ENCODE measurements at regions not wholly inside any gene's neighbourhood (a gene's known extent, or its start where the extent isn't known, plus 50 kb on each side); places are given as distances from the start of the nearest gene placed in this dataset.

DNA sequence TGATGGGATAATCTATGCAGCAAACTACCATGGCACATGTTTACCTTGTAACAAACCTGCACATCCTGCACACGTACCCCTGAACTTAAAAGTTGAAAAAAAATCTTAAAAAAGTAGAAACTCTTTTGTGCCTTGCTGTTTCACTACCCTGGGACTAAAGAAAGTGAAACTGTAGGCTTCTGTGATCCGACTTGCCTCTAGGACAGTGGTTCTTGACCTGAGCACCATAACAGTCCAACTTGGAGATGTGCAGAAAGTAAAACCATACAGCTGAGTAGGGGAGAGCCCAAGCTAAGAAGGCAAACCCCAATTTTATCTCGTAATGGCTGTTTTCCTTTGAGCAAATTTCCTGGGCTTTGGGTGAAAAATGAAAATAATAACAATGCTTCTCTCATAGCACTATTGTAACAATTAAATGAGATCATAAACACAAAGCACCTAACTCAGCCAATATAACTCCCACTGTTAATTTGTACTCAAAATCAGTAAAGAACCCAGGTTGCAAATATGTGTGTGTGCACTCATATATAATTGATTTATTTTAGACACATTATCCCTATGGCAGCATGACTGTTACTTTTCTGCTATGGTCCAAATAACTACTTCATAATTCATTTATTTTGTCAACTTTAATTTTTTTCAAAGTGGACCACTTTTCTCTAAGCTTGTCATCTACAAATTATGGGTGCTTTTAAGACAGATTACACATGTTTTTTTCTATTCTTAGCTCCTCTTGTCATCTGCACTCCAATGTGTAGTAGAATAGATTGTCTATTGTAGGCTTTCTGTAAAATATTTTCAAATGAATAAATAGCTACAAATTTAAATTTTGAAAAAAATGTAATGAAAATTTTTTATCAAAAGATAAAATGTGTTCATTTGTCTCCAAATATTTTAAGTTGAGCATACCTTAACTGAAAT lies 334.9 kb downstream of the BTG1 start:
- H3K4me2 ChIP-seq, result no peak overlapping the region
- ChIA-PET CTCF (interaction anchor here (0.6 to 1.7 kb wide), 5 partner anchors 38 to 335 kb away, joined by 3 to 4 read pairs (median 3); partner anchors contain the start of gene BTG1), POLR2A (ENCODE audit: unreplicated experiment) (interaction anchor here (0.6 to 0.7 kb wide), 3 partner anchors 10 to 830 kb away, joined by 4 to 7 read pairs (median 5); no protein-coding TSS in a partner anchor)
- no peaks in the 10 kb centered on the region for H3K27me3 ChIP-seq (ENCODE audit: insufficient read depth, low read depth)
- no TSS peak for BruUV-seq (replicated peaks)
- H3K36me3 ChIP-seq (ENCODE audit: low read depth), result no peaks in the 10 kb centered on the region
- H2AFZ ChIP-seq, result no peak overlapping the region
- TF ChIP-seq, protein P1, sequence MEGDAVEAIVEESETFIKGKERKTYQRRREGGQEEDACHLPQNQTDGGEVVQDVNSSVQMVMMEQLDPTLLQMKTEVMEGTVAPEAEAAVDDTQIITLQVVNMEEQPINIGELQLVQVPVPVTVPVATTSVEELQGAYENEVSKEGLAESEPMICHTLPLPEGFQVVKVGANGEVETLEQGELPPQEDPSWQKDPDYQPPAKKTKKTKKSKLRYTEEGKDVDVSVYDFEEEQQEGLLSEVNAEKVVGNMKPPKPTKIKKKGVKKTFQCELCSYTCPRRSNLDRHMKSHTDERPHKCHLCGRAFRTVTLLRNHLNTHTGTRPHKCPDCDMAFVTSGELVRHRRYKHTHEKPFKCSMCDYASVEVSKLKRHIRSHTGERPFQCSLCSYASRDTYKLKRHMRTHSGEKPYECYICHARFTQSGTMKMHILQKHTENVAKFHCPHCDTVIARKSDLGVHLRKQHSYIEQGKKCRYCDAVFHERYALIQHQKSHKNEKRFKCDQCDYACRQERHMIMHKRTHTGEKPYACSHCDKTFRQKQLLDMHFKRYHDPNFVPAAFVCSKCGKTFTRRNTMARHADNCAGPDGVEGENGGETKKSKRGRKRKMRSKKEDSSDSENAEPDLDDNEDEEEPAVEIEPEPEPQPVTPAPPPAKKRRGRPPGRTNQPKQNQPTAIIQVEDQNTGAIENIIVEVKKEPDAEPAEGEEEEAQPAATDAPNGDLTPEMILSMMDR (conservative IDR thresholded peaks at IDR 0.05), result no peak
- TF ChIP-seq EZH2 (IDR thresholded peaks at IDR 0.05; ENCODE audit: low read depth), result no peak
- no peaks in the 10 kb centered on the region for H3K9me2 ChIP-seq (ENCODE audit: insufficient read depth)
- H4K20me1 ChIP-seq (ENCODE audit: insufficient read depth), result no peaks in the 10 kb centered on the region
- no peaks in the 10 kb centered on the region for H3K79me2 ChIP-seq (ENCODE audit: low read depth)
- intact Hi-C loops (cut with micrococcal nuclease; ENCODE audit: unreplicated experiment), result loop anchor here (5.0 kb wide), 1 partner anchor 762 kb away; no protein-coding TSS in a partner anchor
- H3K27ac ChIP-seq, result no peak overlapping the region
- no peak overlapping the region for H3K4me3 ChIP-seq
- H3K9me3 ChIP-seq (ENCODE audit: insufficient read depth, low read depth), result 0 out of 2 replicates have a peak, but pooled peaks cover 7% of the 10 kb centered on the region
- H3F3A ChIP-seq (ENCODE audit: insufficient read depth, low read depth), result no peaks in the 10 kb centered on the region
- H3K4me1 ChIP-seq (replicated peaks; ENCODE audit: insufficient read depth), result no peaks in the 10 kb centered on the region
- no peak for DNase-seq

DNA sequence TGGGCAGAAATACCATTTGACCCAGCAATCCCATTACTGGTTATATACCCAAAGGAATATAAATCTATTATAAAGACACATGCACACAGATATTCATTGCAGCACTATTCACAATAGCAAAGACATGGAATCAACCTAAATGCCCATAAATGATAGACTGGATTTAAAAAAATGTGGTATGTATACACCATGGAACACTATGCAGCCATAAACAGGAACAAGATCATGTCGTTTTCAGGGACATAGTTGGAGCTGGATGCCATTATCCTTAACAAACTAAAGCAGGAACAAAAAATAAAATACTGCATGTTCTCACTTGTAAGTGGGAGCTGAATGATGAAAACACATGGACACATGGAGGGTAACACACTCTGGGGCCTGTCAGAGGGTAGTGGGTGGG lies 335.6 kb downstream of the BTG1 start:
- no peaks in the 10 kb centered on the region for H3F3A ChIP-seq (ENCODE audit: insufficient read depth, low read depth)
- no peak for DNase-seq
- H3K79me2 ChIP-seq (ENCODE audit: low read depth), result no peaks in the 10 kb centered on the region
- no peak for TF ChIP-seq EZH2 (IDR thresholded peaks at IDR 0.05; ENCODE audit: low read depth)
- TF ChIP-seq, protein P1 (conservative IDR thresholded peaks at IDR 0.05), result no peak
- no peak overlapping the region for H3K27ac ChIP-seq
- H2AFZ ChIP-seq, result no peak overlapping the region
- ChIA-PET POLR2A (ENCODE audit: unreplicated experiment) (no interaction called here), CTCF (no interaction called here)
- no peaks in the 10 kb centered on the region for H4K20me1 ChIP-seq (ENCODE audit: insufficient read depth)
- H3K4me1 ChIP-seq (replicated peaks; ENCODE audit: insufficient read depth), result no peaks in the 10 kb centered on the region
- intact Hi-C loops (cut with micrococcal nuclease; ENCODE audit: unreplicated experiment), result loop anchor here (5.0 kb wide), 1 partner anchor 762 kb away; no protein-coding TSS in a partner anchor
- H3K4me2 ChIP-seq, result no peak overlapping the region
- no peaks in the 10 kb centered on the region for H3K27me3 ChIP-seq (ENCODE audit: insufficient read depth, low read depth)
- 0 out of 2 replicates have a peak, but pooled peaks cover 7% of the 10 kb centered on the region for H3K9me3 ChIP-seq (ENCODE audit: insufficient read depth, low read depth)
- H3K9me2 ChIP-seq (ENCODE audit: insufficient read depth), result no peaks in the 10 kb centered on the region
- no TSS peak for BruUV-seq (replicated peaks)
- H3K4me3 ChIP-seq, result no peak overlapping the region
- H3K36me3 ChIP-seq (ENCODE audit: low read depth), result no peaks in the 10 kb centered on the region

DNA sequence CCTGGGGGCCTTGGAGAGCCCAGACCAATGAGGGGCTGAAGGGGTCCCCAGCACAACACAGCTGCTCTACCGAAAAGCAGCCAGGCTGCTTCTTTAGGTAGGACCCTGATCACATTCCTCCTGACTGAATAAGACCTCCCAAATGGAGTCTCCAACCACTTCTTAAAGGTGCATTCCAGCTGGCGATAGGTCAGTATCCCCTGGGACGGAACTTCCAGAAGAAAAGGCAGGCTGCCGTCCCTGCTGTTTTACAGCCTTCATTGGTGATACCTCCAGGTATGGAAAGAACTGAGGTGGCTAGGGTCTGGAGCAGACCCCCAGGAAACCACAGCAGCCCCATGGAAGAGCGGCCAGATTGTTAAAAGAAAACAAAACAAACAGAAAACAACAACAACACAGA lies 340.6 kb downstream of the BTG1 start:
- POLR2A ChIA-PET (ENCODE audit: unreplicated experiment), result interaction anchor here (0.6 kb wide), 1 partner anchor 733 kb away, joined by 18 read pairs; no protein-coding TSS in a partner anchor
- H3K4me3 ChIP-seq, result no peak overlapping the region
- DNase-seq, result no peak
- CTCF ChIA-PET, result no interaction called here
- no peak overlapping the region for H2AFZ ChIP-seq
- no TSS peak for BruUV-seq (replicated peaks)
- no peaks in the 10 kb centered on the region for H3F3A ChIP-seq (ENCODE audit: insufficient read depth, low read depth)
- intact Hi-C loops (cut with micrococcal nuclease; ENCODE audit: unreplicated experiment), result loop anchor here (10.0 kb wide), 1 partner anchor 180 kb away; no protein-coding TSS in a partner anchor
- no peak for TF ChIP-seq EZH2 (IDR thresholded peaks at IDR 0.05; ENCODE audit: low read depth)
- TF ChIP-seq, protein P1 (conservative IDR thresholded peaks at IDR 0.05), result no peak
- H3K9me2 ChIP-seq (ENCODE audit: insufficient read depth), result no peaks in the 10 kb centered on the region
- no peak overlapping the region for H3K27ac ChIP-seq
- H3K4me2 ChIP-seq, result no peak overlapping the region
- no peaks in the 10 kb centered on the region for H4K20me1 ChIP-seq (ENCODE audit: insufficient read depth)
- no peaks in the 10 kb centered on the region for H3K36me3 ChIP-seq (ENCODE audit: low read depth)
- H3K4me1 ChIP-seq (replicated peaks; ENCODE audit: insufficient read depth), result no peaks in the 10 kb centered on the region
- H3K79me2 ChIP-seq (ENCODE audit: low read depth), result no peaks in the 10 kb centered on the region
- H3K9me3 ChIP-seq (ENCODE audit: insufficient read depth, low read depth), result peaks cover 7% of the 10 kb centered on the region; the same call in 1 of the 2 replicates
- H3K27me3 ChIP-seq (ENCODE audit: insufficient read depth, low read depth), result no peaks in the 10 kb centered on the region

Data from PC-9 (cell line).